ENCODE measurements at regions not wholly inside any gene's neighbourhood (a gene's known extent, or its start where the extent isn't known, plus 50 kb on each side); places are given as distances from the start of the nearest gene placed in this dataset.

- no peaks in the 10 kb centered on the region for H3K4me1 ChIP-seq (ENCODE audit: control insufficient read depth in 1 of 2, insufficient read depth in 2 of 2, low read length in 2 of 2)
- no peak overlapping the region for H3K4me3 ChIP-seq (ENCODE audit: low read depth in 1 of 2, low read length in 2 of 2)
- no peaks in the 10 kb centered on the region for H3K27me3 ChIP-seq (ENCODE audit: low read depth, low read length)
- no peaks in the 10 kb centered on the region for H3K36me3 ChIP-seq (ENCODE audit: control insufficient read depth in 1 of 2, insufficient read depth in 2 of 2, low read length in 2 of 2)
- H3K9me3 ChIP-seq (ENCODE audit: control insufficient read depth in 1 of 2, low read length in 2 of 2), result no peaks in the 10 kb centered on the region
- no peak overlapping the region for H3K27ac ChIP-seq (ENCODE audit: low read length)
Observed at GRCh38 chr6:81328700-81329099, 423.8 kb downstream of the TENT5A start.

GRCh38 chr6:81326881-81327561 lies 425.5 kb downstream of the TENT5A start:
- Histone ChIP-seq H3K4me3 (ENCODE audit: low read depth in 1 of 2, low read length in 2 of 2) (no peak overlapping the region), H3K36me3 (ENCODE audit: control insufficient read depth in 1 of 2, insufficient read depth in 2 of 2, low read length in 2 of 2) (no peaks in the 10 kb centered on the region), H3K4me1 (ENCODE audit: control insufficient read depth in 1 of 2, insufficient read depth in 2 of 2, low read length in 2 of 2) (no peaks in the 10 kb centered on the region), H3K9me3 (ENCODE audit: control insufficient read depth in 1 of 2, low read length in 2 of 2) (no peaks in the 10 kb centered on the region), H3K27ac (ENCODE audit: low read length) (no peak overlapping the region), H3K27me3 (ENCODE audit: low read depth, low read length) (no peaks in the 10 kb centered on the region)

GRCh38 chr6:81309811-81310210 lies 442.7 kb downstream of the TENT5A start:
- Histone ChIP-seq H3K4me1 (ENCODE audit: control insufficient read depth in 1 of 2, insufficient read depth in 2 of 2, low read length in 2 of 2) (no peaks in the 10 kb centered on the region), H3K9me3 (ENCODE audit: control insufficient read depth in 1 of 2, low read length in 2 of 2) (peaks cover 0 to 17% of the 10 kb centered on the region in 2 donors), H3K4me3 (ENCODE audit: low read depth in 1 of 2, low read length in 2 of 2) (no peak overlapping the region), H3K27ac (ENCODE audit: low read length) (no peak overlapping the region), H3K36me3 (ENCODE audit: control insufficient read depth in 1 of 2, insufficient read depth in 2 of 2, low read length in 2 of 2) (no peaks in the 10 kb centered on the region), H3K27me3 (ENCODE audit: low read depth, low read length) (no peaks in the 10 kb centered on the region)

- Histone ChIP-seq H3K4me3 (ENCODE audit: low read depth in 1 of 2, low read length in 2 of 2) (no peak overlapping the region), H3K9me3 (ENCODE audit: control insufficient read depth in 1 of 2, low read length in 2 of 2) (peaks cover 0 to 7% of the 10 kb centered on the region in 2 donors), H3K4me1 (ENCODE audit: control insufficient read depth in 1 of 2, insufficient read depth in 2 of 2, low read length in 2 of 2) (no peaks in the 10 kb centered on the region), H3K36me3 (ENCODE audit: control insufficient read depth in 1 of 2, insufficient read depth in 2 of 2, low read length in 2 of 2) (no peaks in the 10 kb centered on the region), H3K27me3 (ENCODE audit: low read depth, low read length) (no peaks in the 10 kb centered on the region), H3K27ac (ENCODE audit: low read length) (no peak overlapping the region)
Observed at GRCh38 chr6:81308577-81309279, 443.8 kb downstream of the TENT5A start.

- H3K4me3 ChIP-seq (ENCODE audit: low read depth in 1 of 2, low read length in 2 of 2), result no peak overlapping the region
- H3K4me1 ChIP-seq (ENCODE audit: control insufficient read depth in 1 of 2, insufficient read depth in 2 of 2, low read length in 2 of 2), result no peaks in the 10 kb centered on the region
- H3K27ac ChIP-seq (ENCODE audit: low read length), result no peak overlapping the region
- no peaks in the 10 kb centered on the region for H3K36me3 ChIP-seq (ENCODE audit: control insufficient read depth in 1 of 2, insufficient read depth in 2 of 2, low read length in 2 of 2)
- no peaks in the 10 kb centered on the region for H3K27me3 ChIP-seq (ENCODE audit: low read depth, low read length)
- H3K9me3 ChIP-seq (ENCODE audit: control insufficient read depth in 1 of 2, low read length in 2 of 2), result no peaks in the 10 kb centered on the region
Observed at GRCh38 chr6:81307651-81308214, 444.7 kb downstream of the TENT5A start.

- H3K4me3 ChIP-seq (ENCODE audit: low read depth in 1 of 2, low read length in 2 of 2), result no peak overlapping the region
- H3K9me3 ChIP-seq (ENCODE audit: control insufficient read depth in 1 of 2, low read length in 2 of 2), result no peaks in the 10 kb centered on the region
- H3K27ac ChIP-seq (ENCODE audit: low read length), result no peak overlapping the region
- H3K27me3 ChIP-seq (ENCODE audit: low read depth, low read length), result no peaks in the 10 kb centered on the region
- no peaks in the 10 kb centered on the region for H3K4me1 ChIP-seq (ENCODE audit: control insufficient read depth in 1 of 2, insufficient read depth in 2 of 2, low read length in 2 of 2)
- no peaks in the 10 kb centered on the region for H3K36me3 ChIP-seq (ENCODE audit: control insufficient read depth in 1 of 2, insufficient read depth in 2 of 2, low read length in 2 of 2)
Observed at GRCh38 chr6:81304466-81304865, 448.0 kb downstream of the TENT5A start.

GRCh38 chr6:81300961-81301360 lies 451.5 kb downstream of the TENT5A start:
- H3K9me3 ChIP-seq (ENCODE audit: control insufficient read depth in 1 of 2, low read length in 2 of 2), result no peaks in the 10 kb centered on the region
- H3K27me3 ChIP-seq (ENCODE audit: low read depth, low read length), result no peaks in the 10 kb centered on the region
- no peak overlapping the region for H3K4me3 ChIP-seq (ENCODE audit: low read depth in 1 of 2, low read length in 2 of 2)
- H3K36me3 ChIP-seq (ENCODE audit: control insufficient read depth in 1 of 2, insufficient read depth in 2 of 2, low read length in 2 of 2), result no peaks in the 10 kb centered on the region
- H3K27ac ChIP-seq (ENCODE audit: low read length), result no peak overlapping the region
- no peaks in the 10 kb centered on the region for H3K4me1 ChIP-seq (ENCODE audit: control insufficient read depth in 1 of 2, insufficient read depth in 2 of 2, low read length in 2 of 2)

- Histone ChIP-seq H3K4me1 (ENCODE audit: control insufficient read depth in 1 of 2, insufficient read depth in 2 of 2, low read length in 2 of 2) (no peaks in the 10 kb centered on the region), H3K4me3 (ENCODE audit: low read depth in 1 of 2, low read length in 2 of 2) (no peak overlapping the region), H3K27ac (ENCODE audit: low read length) (no peak overlapping the region), H3K36me3 (ENCODE audit: control insufficient read depth in 1 of 2, insufficient read depth in 2 of 2, low read length in 2 of 2) (no peaks in the 10 kb centered on the region), H3K27me3 (ENCODE audit: low read depth, low read length) (no peaks in the 10 kb centered on the region), H3K9me3 (ENCODE audit: control insufficient read depth in 1 of 2, low read length in 2 of 2) (no peaks in the 10 kb centered on the region)
Observed at GRCh38 chr6:81298751-81299150, 453.7 kb downstream of the TENT5A start.

- no peak overlapping the region for H3K4me3 ChIP-seq (ENCODE audit: low read depth in 1 of 2, low read length in 2 of 2)
- no peaks in the 10 kb centered on the region for H3K36me3 ChIP-seq (ENCODE audit: control insufficient read depth in 1 of 2, insufficient read depth in 2 of 2, low read length in 2 of 2)
- no peaks in the 10 kb centered on the region for H3K27me3 ChIP-seq (ENCODE audit: low read depth, low read length)
- no peaks in the 10 kb centered on the region for H3K4me1 ChIP-seq (ENCODE audit: control insufficient read depth in 1 of 2, insufficient read depth in 2 of 2, low read length in 2 of 2)
- no peaks in the 10 kb centered on the region for H3K9me3 ChIP-seq (ENCODE audit: control insufficient read depth in 1 of 2, low read length in 2 of 2)
- no peak overlapping the region for H3K27ac ChIP-seq (ENCODE audit: low read length)
Observed at GRCh38 chr6:81295310-81295709, 457.2 kb downstream of the TENT5A start.

GRCh38 chr6:81293896-81294295 lies 458.6 kb downstream of the TENT5A start:
- H3K36me3 ChIP-seq (ENCODE audit: control insufficient read depth in 1 of 2, insufficient read depth in 2 of 2, low read length in 2 of 2), result no peaks in the 10 kb centered on the region
- no peak overlapping the region for H3K4me3 ChIP-seq (ENCODE audit: low read depth in 1 of 2, low read length in 2 of 2)
- no peaks in the 10 kb centered on the region for H3K27me3 ChIP-seq (ENCODE audit: low read depth, low read length)
- H3K27ac ChIP-seq (ENCODE audit: low read length), result no peak overlapping the region
- no peaks in the 10 kb centered on the region for H3K4me1 ChIP-seq (ENCODE audit: control insufficient read depth in 1 of 2, insufficient read depth in 2 of 2, low read length in 2 of 2)
- H3K9me3 ChIP-seq (ENCODE audit: control insufficient read depth in 1 of 2, low read length in 2 of 2), result no peaks in the 10 kb centered on the region

- H3K36me3 ChIP-seq (ENCODE audit: control insufficient read depth in 1 of 2, insufficient read depth in 2 of 2, low read length in 2 of 2), result no peaks in the 10 kb centered on the region
- H3K4me3 ChIP-seq (ENCODE audit: low read depth in 1 of 2, low read length in 2 of 2), result no peak overlapping the region
- H3K4me1 ChIP-seq (ENCODE audit: control insufficient read depth in 1 of 2, insufficient read depth in 2 of 2, low read length in 2 of 2), result no peaks in the 10 kb centered on the region
- H3K9me3 ChIP-seq (ENCODE audit: control insufficient read depth in 1 of 2, low read length in 2 of 2), result no peaks in the 10 kb centered on the region
- no peaks in the 10 kb centered on the region for H3K27me3 ChIP-seq (ENCODE audit: low read depth, low read length)
- H3K27ac ChIP-seq (ENCODE audit: low read length), result no peak overlapping the region
Observed at GRCh38 chr6:81289229-81289628, 463.3 kb downstream of the TENT5A start.

Data from muscle layer of duodenum (tissue), 2 donors.